ENCODE measurements at regions not wholly inside any gene's neighbourhood (a gene's known extent, or its start where the extent isn't known, plus 50 kb on each side); places are given as distances from the start of the nearest gene placed in this dataset.

- H3K4ac ChIP-seq (ENCODE audit: low read depth, low read length) = no peak overlapping the region
- H3K27me3 ChIP-seq (ENCODE audit: insufficient read depth, low read length, poor library complexity) = no peaks in the 10 kb centered on the region
- H3K79me1 ChIP-seq (ENCODE audit: low read length) = no peaks in the 10 kb centered on the region
- no peak overlapping the region for H2BK5ac ChIP-seq (ENCODE audit: low read length)
- H4K5ac ChIP-seq (ENCODE audit: low read length) = no peak overlapping the region
- H3K4me2 ChIP-seq (ENCODE audit: low read length) = no peak overlapping the region
- H4K8ac ChIP-seq (ENCODE audit: low read depth, low read length) = no peak overlapping the region
- H3K9ac ChIP-seq (ENCODE audit: low read length) = no peak overlapping the region
- peaks cover 6% of the 10 kb centered on the region for H3K4me1 ChIP-seq (ENCODE audit: control insufficient read depth, low read depth, low read length)
- H3K79me2 ChIP-seq (ENCODE audit: control insufficient read depth, insufficient read depth, low read length) = no peaks in the 10 kb centered on the region
- no peak for DNase-seq
- H2BK120ac ChIP-seq (ENCODE audit: low read depth, low read length) = no peak overlapping the region
- no peak overlapping the region for H2BK15ac ChIP-seq (replicated peaks; ENCODE audit: low read depth)
- H3K18ac ChIP-seq (ENCODE audit: low read length) = no peak overlapping the region
- H3K27ac ChIP-seq (ENCODE audit: low read depth, low read length) = no peak overlapping the region
- H3K4me3 ChIP-seq (ENCODE audit: low read length) = no peak overlapping the region
- H3K23ac ChIP-seq (ENCODE audit: low read length) = no peak overlapping the region
- no peak overlapping the region for H3K56ac ChIP-seq (ENCODE audit: low read length)
- H2AK5ac ChIP-seq (ENCODE audit: low read length) = no peak overlapping the region
- H3K36me3 ChIP-seq (ENCODE audit: control insufficient read depth, insufficient read depth, low read length) = no peaks in the 10 kb centered on the region
- no CpG with 5 or more reads among the region's 9 CpGs for WGBS (ENCODE audit: extremely low coverage, insufficient coverage, low lambda C conversion rate)
Measured at GRCh38 chr1:213324859-213325258, 273.8 kb downstream of the RPS6KC1 start.

GRCh38 chr1:213325482-213325881 is 274.4 kb downstream of the RPS6KC1 start:
- no CpG with 5 or more reads among the region's 9 CpGs for WGBS (ENCODE audit: extremely low coverage, insufficient coverage, low lambda C conversion rate)
- H3K36me3 ChIP-seq (ENCODE audit: control insufficient read depth, insufficient read depth, low read length) = no peaks in the 10 kb centered on the region
- H3K4me1 ChIP-seq (ENCODE audit: control insufficient read depth, low read depth, low read length) = peaks cover 6% of the 10 kb centered on the region
- DNase-seq = peak; percentile 3
- H2AK5ac ChIP-seq (ENCODE audit: low read length) = no peak overlapping the region
- no peaks in the 10 kb centered on the region for H3K79me1 ChIP-seq (ENCODE audit: low read length)
- H3K4me2 ChIP-seq (ENCODE audit: low read length) = no peak overlapping the region
- no peak overlapping the region for H3K4ac ChIP-seq (ENCODE audit: low read depth, low read length)
- H3K23ac ChIP-seq (ENCODE audit: low read length) = no peak overlapping the region
- H3K18ac ChIP-seq (ENCODE audit: low read length) = no peak overlapping the region
- no peak overlapping the region for H3K56ac ChIP-seq (ENCODE audit: low read length)
- no peaks in the 10 kb centered on the region for H3K79me2 ChIP-seq (ENCODE audit: control insufficient read depth, insufficient read depth, low read length)
- H2BK120ac ChIP-seq (ENCODE audit: low read depth, low read length) = no peak overlapping the region
- no peak overlapping the region for H4K8ac ChIP-seq (ENCODE audit: low read depth, low read length)
- no peak overlapping the region for H4K5ac ChIP-seq (ENCODE audit: low read length)
- no peak overlapping the region for H3K9ac ChIP-seq (ENCODE audit: low read length)
- no peak overlapping the region for H3K27ac ChIP-seq (ENCODE audit: low read depth, low read length)
- H2BK5ac ChIP-seq (ENCODE audit: low read length) = no peak overlapping the region
- H3K27me3 ChIP-seq (ENCODE audit: insufficient read depth, low read length, poor library complexity) = no peaks in the 10 kb centered on the region
- H2BK15ac ChIP-seq (replicated peaks; ENCODE audit: low read depth) = no peak overlapping the region
- H3K4me3 ChIP-seq (ENCODE audit: low read length) = no peak overlapping the region

GRCh38 chr1:213326281-213327016 is 275.4 kb downstream of the RPS6KC1 start:
- Histone ChIP-seq H3K79me2 (ENCODE audit: control insufficient read depth, insufficient read depth, low read length) (no peaks in the 10 kb centered on the region), H3K4ac (ENCODE audit: low read depth, low read length) (no peak overlapping the region), H3K4me3 (ENCODE audit: low read length) (no peak overlapping the region), H2BK5ac (ENCODE audit: low read length) (no peak overlapping the region), H3K27me3 (ENCODE audit: insufficient read depth, low read length, poor library complexity) (no peaks in the 10 kb centered on the region), H2BK120ac (ENCODE audit: low read depth, low read length) (no peak overlapping the region), H3K18ac (ENCODE audit: low read length) (no peak overlapping the region), H3K9ac (ENCODE audit: low read length) (no peak overlapping the region), H3K23ac (ENCODE audit: low read length) (no peak overlapping the region), H3K4me2 (ENCODE audit: low read length) (no peak overlapping the region), H4K8ac (ENCODE audit: low read depth, low read length) (no peak overlapping the region), H3K4me1 (ENCODE audit: control insufficient read depth, low read depth, low read length) (peaks cover 6% of the 10 kb centered on the region), H2AK5ac (ENCODE audit: low read length) (no peak overlapping the region), H2BK15ac (replicated peaks; ENCODE audit: low read depth) (no peak overlapping the region), H4K5ac (ENCODE audit: low read length) (no peak overlapping the region), H3K27ac (ENCODE audit: low read depth, low read length) (no peak overlapping the region), H3K56ac (ENCODE audit: low read length) (no peak overlapping the region), H3K36me3 (ENCODE audit: control insufficient read depth, insufficient read depth, low read length) (no peaks in the 10 kb centered on the region), H3K79me1 (ENCODE audit: low read length) (no peaks in the 10 kb centered on the region)
- WGBS (ENCODE audit: extremely low coverage, insufficient coverage, low lambda C conversion rate) = no CpG with 5 or more reads among the region's 2 CpGs
- no peak for DNase-seq

GRCh38 chr1:213327017-213327667 is 276.1 kb downstream of the RPS6KC1 start:
- Histone ChIP-seq H3K18ac (ENCODE audit: low read length) (no peak overlapping the region), H3K36me3 (ENCODE audit: control insufficient read depth, insufficient read depth, low read length) (no peaks in the 10 kb centered on the region), H3K4me3 (ENCODE audit: low read length) (no peak overlapping the region), H2BK120ac (ENCODE audit: low read depth, low read length) (no peak overlapping the region), H2BK5ac (ENCODE audit: low read length) (no peak overlapping the region), H3K4ac (ENCODE audit: low read depth, low read length) (no peak overlapping the region), H3K9ac (ENCODE audit: low read length) (no peak overlapping the region), H3K27ac (ENCODE audit: low read depth, low read length) (no peak overlapping the region), H3K79me2 (ENCODE audit: control insufficient read depth, insufficient read depth, low read length) (no peaks in the 10 kb centered on the region), H3K23ac (ENCODE audit: low read length) (no peak overlapping the region), H3K4me2 (ENCODE audit: low read length) (no peak overlapping the region), H3K56ac (ENCODE audit: low read length) (peak overlapping the region; percentile 11), H2BK15ac (replicated peaks; ENCODE audit: low read depth) (no peak overlapping the region), H3K79me1 (ENCODE audit: low read length) (no peaks in the 10 kb centered on the region), H4K8ac (ENCODE audit: low read depth, low read length) (no peak overlapping the region), H2AK5ac (ENCODE audit: low read length) (no peak overlapping the region), H4K5ac (ENCODE audit: low read length) (no peak overlapping the region), H3K27me3 (ENCODE audit: insufficient read depth, low read length, poor library complexity) (no peaks in the 10 kb centered on the region), H3K4me1 (ENCODE audit: control insufficient read depth, low read depth, low read length) (peaks cover 6% of the 10 kb centered on the region)
- DNase-seq = peak; percentile 66
- 100% methylated on average over 2 of the region's 5 CpGs for WGBS (ENCODE audit: extremely low coverage, insufficient coverage, low lambda C conversion rate)

GRCh38 chr1:213329406-213330008 is 278.5 kb downstream of the RPS6KC1 start:
- Histone ChIP-seq H2AK5ac (ENCODE audit: low read length) (no peak overlapping the region), H3K18ac (ENCODE audit: low read length) (no peak overlapping the region), H2BK15ac (replicated peaks; ENCODE audit: low read depth) (no peak overlapping the region), H3K27ac (ENCODE audit: low read depth, low read length) (no peak overlapping the region), H3K27me3 (ENCODE audit: insufficient read depth, low read length, poor library complexity) (no peaks in the 10 kb centered on the region), H4K8ac (ENCODE audit: low read depth, low read length) (no peak overlapping the region), H3K36me3 (ENCODE audit: control insufficient read depth, insufficient read depth, low read length) (no peaks in the 10 kb centered on the region), H3K4me1 (ENCODE audit: control insufficient read depth, low read depth, low read length) (peaks cover 6% of the 10 kb centered on the region), H2BK5ac (ENCODE audit: low read length) (no peak overlapping the region), H3K23ac (ENCODE audit: low read length) (no peak overlapping the region), H3K79me1 (ENCODE audit: low read length) (no peaks in the 10 kb centered on the region), H3K4me2 (ENCODE audit: low read length) (no peak overlapping the region), H3K79me2 (ENCODE audit: control insufficient read depth, insufficient read depth, low read length) (no peaks in the 10 kb centered on the region), H3K9ac (ENCODE audit: low read length) (no peak overlapping the region), H4K5ac (ENCODE audit: low read length) (no peak overlapping the region), H2BK120ac (ENCODE audit: low read depth, low read length) (no peak overlapping the region), H3K4ac (ENCODE audit: low read depth, low read length) (no peak overlapping the region), H3K56ac (ENCODE audit: low read length) (no peak overlapping the region), H3K4me3 (ENCODE audit: low read length) (no peak overlapping the region)
- no CpG with 5 or more reads among the region's 11 CpGs for WGBS (ENCODE audit: extremely low coverage, insufficient coverage, low lambda C conversion rate)
- DNase-seq = no peak

All from mesendoderm (in vitro differentiated cells).